Heart right ventricle (tissue), 16 donors: ENCODE measurements at regions not wholly inside any gene's neighbourhood (a gene's known extent, or its start where the extent isn't known, plus 50 kb on each side); places are given as distances from the start of the nearest gene placed in this dataset.

Source experiments
- ATAC-seq, 8 donors: fragments of 200-7000 bp; cut with Tn5 transposase; one replicate each; pipeline ENCODE4 v1.9.1; 2020; ENCODE audit warnings: mild to moderate bottlenecking in 8 of 8, moderate library complexity in 8 of 8, moderate number of reproducible peaks in 1 of 8
- DNase-seq, 2 donors: peaks; one replicate each; pipeline ENCODE4 v3.0.0-alpha.2; 2020
- H3K27ac ChIP-seq, 10 donors: fragments of 200-600 bp; sonication (generic) in 2 of 10; one replicate each; pipeline versions ENCODE4 v1.5.0 to v1.8.0; 2020 to 2022; ENCODE audit warnings: mild to moderate bottlenecking in 3 of 10
- H3K27me3 ChIP-seq, 7 donors: fragments of 200-600 bp; one replicate each; pipeline ENCODE4 v1.8.0; 2021 to 2022; ENCODE audit warnings: mild to moderate bottlenecking in 2 of 7
- H3K36me3 ChIP-seq, 9 donors: fragments of 200-600 bp; sonication (generic) in 1 of 9; one replicate each; pipeline versions ENCODE4 v1.5.0 to v1.8.0; 2020 to 2022; ENCODE audit warnings: mild to moderate bottlenecking in 2 of 9
- H3K4me1 ChIP-seq, 9 donors: fragments of 200-600 bp; sonication (generic) in 1 of 9; one replicate each; pipeline versions ENCODE4 v1.5.0 to v1.8.0; 2020 to 2022; ENCODE audit warnings: mild to moderate bottlenecking in 4 of 9
- H3K4me3 ChIP-seq, 10 donors: fragments of 200-600 bp; sonication (generic) in 2 of 10; one replicate each; pipeline versions ENCODE4 v1.5.0 to v1.8.0; 2020 to 2022; ENCODE audit warnings: mild to moderate bottlenecking in 7 of 10, moderate library complexity in 2 of 10
- H3K9me3 ChIP-seq, 11 donors: fragments of 200-600 bp in 10 of 11; sonication (generic) in 2 of 11; one replicate each; pipeline versions ENCODE4 v1.5.0 to v1.8.0; 2013 to 2022; ENCODE audit warnings: mild to moderate bottlenecking in 2 of 11, control low read depth in 1 of 11, moderate library complexity in 1 of 11
- WGBS, 2 donors: extraction: QIAGEN DNeasy Blood & Tissue Kit; methylation state at CpG; one replicate each; pipeline ENCODE4 v1.1.7; 2013; ENCODE audit warnings: inconsistent platforms in 1 of 2; 5-methylcytosine and 5-hydroxymethylcytosine counted together
- intact Hi-C, 10 donors: fragments of 100-400 bp; cut with DNase I; formaldehyde crosslinking; loops; one replicate each; pipeline versions ENCODE4 v1.11.1 to v1.14.2; 2022
- TF ChIP-seq, protein P1 (sequence below), 9 donors: fragments of 200-600 bp; sonication (generic) in 2 of 9; IDR thresholded peaks; one replicate each; pipeline versions ENCODE4 v1.5.0 to v1.8.0; 2021 to 2022; ENCODE audit warnings: antibody characterized with exemption in 9 of 9, mild to moderate bottlenecking in 5 of 9, moderate library complexity in 1 of 9
- donor health status: Arrhythmogenic right ventricular cardiomyopathy.
- donor health status: ischemic (EF 13 %, LVEDD 7.1; RV severe dilation, severe dysfunction).
- donor health status: healthy with polysubstance abuse.
- donor health status: DM: no; HTN: yes; CAD: no.
- donor health status: DM: no; HTN: no; CAD: no.
- donor health status: ischemic (EF 25% LVEDD 6.9; RV normal size, moderate dysfunction).
- donor health status: ischemic (EF 25% LVEDD 5.7; RV mildly dilated, moderate dysfunction).
- donor health status: healthy.
- donor health status: DM: yes; HTN: yes; CAD: no.
- donor health status: Ischemic cardiomyopathy.
- donor health status: ischemic (EF 35%, LVEDD 5.7; RV mildly dilated, moderate dysfunction).
- donor health status: nonischemic (EF 11% LVEDD 7.7; RV severe dilation, severe dysfunction).
- donor health status: DM: yes; HTN: yes; CAD: no.
- donor health status: PGD.
- donor health status: ischemic (EF 29% LVEDD 5.4; RV normal size, mild dysfunction).
- donor health status: nonischemic (EF 23%, LVEDD 6.1; RV moderate dilation, normal function).

DNA sequence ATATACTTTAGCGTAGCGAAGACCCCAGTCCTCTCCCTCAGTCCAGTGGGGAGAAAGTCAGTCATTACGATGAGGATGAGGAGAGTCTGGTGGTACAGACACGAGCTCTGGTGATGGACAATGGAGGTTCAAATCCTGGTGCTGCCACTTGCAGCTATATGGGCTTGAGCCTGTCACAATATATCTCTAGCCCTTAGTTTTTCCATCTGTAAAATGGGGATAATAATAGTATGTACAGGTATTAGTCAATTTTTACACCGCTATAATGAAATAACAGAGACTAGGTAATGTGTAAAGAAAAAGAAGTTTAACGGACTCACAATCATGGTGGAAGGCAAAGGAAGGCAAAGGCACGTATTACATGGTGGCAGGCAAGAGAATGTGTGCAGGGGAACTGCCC lies 237.9 kb downstream of the BCAS1 start:
- Histone ChIP-seq H3K27ac (no peak overlapping the region), H3K9me3 (no peaks in the 10 kb centered on the region), H3K4me1 (peaks cover 0 to 62% (median 20%) of the 10 kb centered on the region in 9 donors), H3K4me3 (no peak overlapping the region), H3K36me3 (no peaks in the 10 kb centered on the region), H3K27me3 (no peaks in the 10 kb centered on the region)
- TF ChIP-seq, protein P1, sequence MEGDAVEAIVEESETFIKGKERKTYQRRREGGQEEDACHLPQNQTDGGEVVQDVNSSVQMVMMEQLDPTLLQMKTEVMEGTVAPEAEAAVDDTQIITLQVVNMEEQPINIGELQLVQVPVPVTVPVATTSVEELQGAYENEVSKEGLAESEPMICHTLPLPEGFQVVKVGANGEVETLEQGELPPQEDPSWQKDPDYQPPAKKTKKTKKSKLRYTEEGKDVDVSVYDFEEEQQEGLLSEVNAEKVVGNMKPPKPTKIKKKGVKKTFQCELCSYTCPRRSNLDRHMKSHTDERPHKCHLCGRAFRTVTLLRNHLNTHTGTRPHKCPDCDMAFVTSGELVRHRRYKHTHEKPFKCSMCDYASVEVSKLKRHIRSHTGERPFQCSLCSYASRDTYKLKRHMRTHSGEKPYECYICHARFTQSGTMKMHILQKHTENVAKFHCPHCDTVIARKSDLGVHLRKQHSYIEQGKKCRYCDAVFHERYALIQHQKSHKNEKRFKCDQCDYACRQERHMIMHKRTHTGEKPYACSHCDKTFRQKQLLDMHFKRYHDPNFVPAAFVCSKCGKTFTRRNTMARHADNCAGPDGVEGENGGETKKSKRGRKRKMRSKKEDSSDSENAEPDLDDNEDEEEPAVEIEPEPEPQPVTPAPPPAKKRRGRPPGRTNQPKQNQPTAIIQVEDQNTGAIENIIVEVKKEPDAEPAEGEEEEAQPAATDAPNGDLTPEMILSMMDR (IDR thresholded peaks at IDR 0.05), result no peak
- intact Hi-C loops, result no loop called here
- WGBS, 2 donors, result 97% methylated on average over 7 of the region's 7 CpGs
- DNase-seq (no peak), ATAC-seq (no peak)

- H3K27me3 ChIP-seq, result no peaks in the 10 kb centered on the region
- H3K27ac ChIP-seq, result no peak overlapping the region
- no peaks in the 10 kb centered on the region for H3K9me3 ChIP-seq
- WGBS, 2 donors, result 96% methylated on average over 3 of the region's 3 CpGs
- intact Hi-C loops, result no loop called here
- DNase-seq (no peak), ATAC-seq (no peak)
- H3K36me3 ChIP-seq, result no peaks in the 10 kb centered on the region
- H3K4me3 ChIP-seq, result no peak overlapping the region
- TF ChIP-seq, protein P1 (IDR thresholded peaks at IDR 0.05), result no peak
- peaks cover 0 to 69% (median 20%) of the 10 kb centered on the region in 9 donors for H3K4me1 ChIP-seq
These were observed 238.2 kb upstream of the ZNF217 start for GRCh38 chr20:53831812-53832211.

DNA sequence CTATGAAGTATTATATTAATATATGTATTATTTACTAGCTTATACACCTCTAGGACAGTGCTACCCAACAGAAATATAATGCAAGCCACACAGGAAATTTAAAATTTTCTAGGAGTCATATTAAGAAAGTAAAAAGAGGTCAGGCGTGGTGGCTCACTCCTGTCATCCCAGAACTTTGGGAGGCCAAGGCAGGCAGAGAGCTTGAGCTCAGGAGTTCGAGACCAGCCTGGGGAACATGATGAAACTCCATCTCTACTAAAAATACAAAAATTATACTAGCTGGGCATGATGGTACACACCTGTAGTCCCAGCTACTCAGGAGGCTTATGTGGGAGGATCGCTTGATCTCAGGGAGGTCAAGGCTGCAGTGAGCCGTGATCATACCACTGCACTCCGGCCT lies 237.6 kb upstream of the ZNF217 start:
- 98 to 100% methylated on average over 5 of the region's 5 CpGs for WGBS, 2 donors
- DNase-seq (no peak), ATAC-seq (no peak)
- H3K27me3 ChIP-seq, result no peaks in the 10 kb centered on the region
- TF ChIP-seq, protein P1 (IDR thresholded peaks at IDR 0.05), result no peak
- H3K36me3 ChIP-seq, result no peaks in the 10 kb centered on the region
- intact Hi-C loops, result no loop called here
- peak overlapping the region in 1 of 10 donors; percentile 93 for H3K27ac ChIP-seq
- H3K4me1 ChIP-seq, result peaks cover 0 to 71% (median 20%) of the 10 kb centered on the region in 9 donors
- H3K4me3 ChIP-seq, result no peak overlapping the region
- no peaks in the 10 kb centered on the region for H3K9me3 ChIP-seq

DNA sequence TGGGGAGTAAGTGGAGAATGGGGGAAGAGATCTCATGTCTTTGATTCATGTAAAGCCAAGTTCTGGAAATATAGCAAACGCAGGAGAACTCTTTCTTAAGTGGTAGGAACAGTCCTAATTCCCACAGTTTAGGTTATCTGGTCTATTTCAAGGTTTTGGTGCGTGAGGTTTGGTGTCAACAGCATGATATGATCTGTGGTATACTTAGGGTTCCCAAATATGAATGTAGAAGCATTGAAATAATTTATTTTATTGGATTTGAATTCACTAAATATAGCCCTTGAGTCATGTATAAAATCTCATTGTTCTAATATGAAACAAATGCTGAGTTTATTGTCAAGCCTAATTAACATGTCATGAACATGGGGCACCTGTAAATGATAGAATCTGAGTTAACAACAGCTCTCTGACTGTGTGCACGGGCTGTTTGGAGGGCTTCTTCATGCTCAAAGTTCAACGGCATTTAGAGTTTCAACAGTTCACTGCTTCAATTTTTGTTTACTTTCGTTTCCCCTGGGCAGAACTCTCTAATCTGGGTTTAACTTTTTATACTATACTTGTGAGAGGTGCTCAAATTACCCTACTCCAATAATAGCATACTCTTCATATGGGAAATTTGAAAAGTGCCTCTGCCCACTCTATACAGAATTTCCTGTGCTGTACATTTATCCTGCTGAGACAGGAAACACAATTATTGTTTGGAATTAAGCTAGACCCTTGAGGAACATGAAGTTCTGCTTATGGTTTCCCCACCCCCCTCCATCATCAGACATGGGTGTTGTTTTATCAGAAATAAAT lies 236.3 kb upstream of the ZNF217 start:
- ATAC-seq (peak in 3 of 8 donors; percentile 2 to 30 (median 12)), DNase-seq (no peak)
- H3K9me3 ChIP-seq, result no peaks in the 10 kb centered on the region
- H3K36me3 ChIP-seq, result no peaks in the 10 kb centered on the region
- TF ChIP-seq, protein P1 (IDR thresholded peaks at IDR 0.05), result no peak
- peak overlapping the region in 6 of 10 donors; percentile 20 to 43 (median 37) for H3K4me3 ChIP-seq
- WGBS, 2 donors, result 30 to 41% methylated on average over 5 of the region's 5 CpGs
- H3K27me3 ChIP-seq, result no peaks in the 10 kb centered on the region
- intact Hi-C loops, result loop anchor here in 3 of 10 donors (2.0 to 5.0 kb wide), 3 partner anchors 35 to 93 kb away; no protein-coding TSS in a partner anchor
- peaks cover 0 to 59% (median 20%) of the 10 kb centered on the region in 9 donors for H3K4me1 ChIP-seq
- peak overlapping the region; percentile 28 to 93 (median 84) for H3K27ac ChIP-seq
